ENCODE measurements at regions not wholly inside any gene's neighbourhood (a gene's known extent, or its start where the extent isn't known, plus 50 kb on each side); places are given as distances from the start of the nearest gene placed in this dataset.

- no peak for TF ChIP-seq POLR2AphosphoS5 (IDR thresholded peaks at IDR 0.05)
- TF ChIP-seq CTCF (IDR thresholded peaks at IDR 0.05): no peak
- TF ChIP-seq POLR2A (IDR thresholded peaks at IDR 0.05): no peak
Observed at GRCh38 chr6:120899932-120900331, 434.3 kb downstream of the TBC1D32 start.

Data from sigmoid colon (tissue), 4 donors.